Epithelial cell of prostate (primary cell): ENCODE measurements at regions not wholly inside any gene's neighbourhood (a gene's known extent, or its start where the extent isn't known, plus 50 kb on each side); places are given as distances from the start of the nearest gene placed in this dataset.

Experiments used
- DNase-seq: peaks from one replicate; pipeline ENCODE4 v3.0.0-alpha.2; 2011; ENCODE audit warnings: low read depth, low spot score
- H3K27ac ChIP-seq: fragments of 450-650 bp; 2 replicates; pipeline ENCODE4 v1.5.1; 2017; ENCODE audit warnings: mild to moderate bottlenecking

DNA sequence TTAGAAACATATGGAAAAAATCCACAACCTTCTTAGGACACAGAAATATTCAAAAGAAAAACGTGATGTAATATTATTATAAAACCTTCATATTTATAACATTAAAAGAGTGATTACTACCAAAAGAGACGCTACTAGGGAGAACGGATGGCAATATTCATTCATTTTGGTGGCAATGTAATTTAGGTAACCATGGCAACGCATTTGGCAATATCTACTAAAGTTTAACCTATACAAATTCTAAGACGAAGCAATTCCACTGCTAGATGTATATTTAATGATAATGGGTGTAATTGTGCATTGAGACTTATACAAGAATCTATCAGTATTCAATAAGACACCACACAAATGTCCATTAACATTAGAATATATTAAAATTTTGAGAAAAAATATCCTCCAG is 709.4 kb downstream of the ARAP2 start:
- no peak for DNase-seq
- no peak overlapping the region for H3K27ac ChIP-seq

DNA sequence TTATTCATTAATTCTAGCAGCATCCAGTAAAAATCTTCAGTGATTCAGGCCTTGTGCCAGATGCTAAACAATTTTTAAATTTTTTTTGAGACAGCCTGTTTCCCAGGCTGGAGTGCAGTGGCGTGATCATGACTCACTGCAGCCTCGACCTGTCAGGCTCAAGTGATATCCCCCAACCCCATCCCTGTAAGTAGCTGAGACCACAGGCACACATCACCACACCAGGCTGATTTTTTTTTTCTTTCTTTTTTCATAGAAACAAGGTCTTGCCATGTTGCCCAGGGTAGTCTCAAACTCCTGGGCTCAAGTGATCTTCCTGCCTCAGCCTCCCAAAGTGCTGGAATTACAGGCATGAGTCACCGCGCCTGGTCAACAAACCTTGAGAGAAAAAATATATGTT is 705.5 kb downstream of the ARAP2 start:
- no peak for DNase-seq
- no peak overlapping the region for H3K27ac ChIP-seq

DNA sequence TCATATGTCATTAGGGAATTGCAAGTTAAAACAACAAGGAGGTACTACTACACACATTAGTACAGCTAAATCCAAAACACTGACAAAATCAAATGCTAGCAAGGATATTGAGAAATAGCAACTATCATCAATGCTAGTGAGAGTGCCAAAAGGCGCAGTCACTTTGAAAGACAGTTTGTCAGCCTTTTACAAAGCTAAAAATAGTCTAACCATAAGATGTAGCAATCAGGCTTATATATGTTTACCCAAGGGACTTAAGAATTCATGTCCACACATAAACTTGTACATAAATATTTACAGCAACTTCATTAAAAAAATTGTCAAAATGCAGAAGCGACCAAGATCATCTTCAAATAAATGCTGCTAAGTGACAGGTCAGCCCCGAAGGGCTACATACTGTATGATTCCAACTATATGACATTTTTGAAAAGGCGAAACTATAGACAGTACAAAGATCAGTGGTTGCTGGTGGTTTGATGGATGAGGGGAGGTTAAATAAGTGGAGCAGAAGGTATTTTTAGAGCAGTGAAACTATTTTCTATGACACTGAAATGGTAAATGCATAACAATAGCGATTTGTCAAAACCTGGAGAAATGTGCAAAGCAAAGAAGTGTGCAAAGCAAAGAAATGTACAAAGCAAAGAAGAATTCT is 704.8 kb downstream of the ARAP2 start:
- DNase-seq: no peak

DNA sequence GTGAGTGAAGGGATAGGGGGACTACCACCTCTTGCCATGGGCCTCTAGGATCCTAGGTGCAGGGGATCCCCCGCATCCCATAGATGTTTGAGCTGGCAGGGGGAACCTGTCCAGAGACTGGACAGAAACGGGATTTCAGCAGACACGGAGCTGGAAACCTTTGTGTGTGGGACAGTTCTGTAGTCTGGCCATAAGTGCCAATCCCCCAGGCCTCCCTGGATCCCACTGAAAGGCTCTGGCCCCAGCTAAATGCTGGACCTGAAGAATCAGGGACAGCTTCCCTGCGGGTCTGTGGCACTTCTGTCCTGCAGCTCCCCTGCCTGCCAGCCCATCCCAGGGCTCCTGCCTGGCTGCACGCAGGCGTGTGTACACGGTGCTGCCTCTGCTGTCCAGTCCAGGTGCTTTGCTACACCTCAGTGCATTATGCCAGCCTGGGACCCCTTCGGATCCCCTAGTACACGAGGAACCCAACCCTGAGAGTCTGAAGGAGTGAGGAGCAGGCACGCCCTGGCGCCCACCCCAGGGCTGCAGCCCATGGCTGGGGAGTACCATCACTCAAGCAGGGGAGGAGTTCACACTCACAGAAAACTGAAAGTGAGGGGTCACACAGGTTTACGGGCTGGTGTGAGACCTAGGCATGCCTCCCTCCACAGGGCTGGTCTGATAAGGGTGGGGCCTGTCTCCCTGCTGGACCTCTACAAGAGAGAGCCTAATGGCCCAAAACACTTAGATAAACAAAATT is 703.0 kb downstream of the ARAP2 start:
- H3K27ac ChIP-seq: no peak overlapping the region
- no peak for DNase-seq

More for the DNA sequence above, 704.8 kb downstream of the ARAP2 start:
- no peak overlapping the region for H3K27ac ChIP-seq

DNA sequence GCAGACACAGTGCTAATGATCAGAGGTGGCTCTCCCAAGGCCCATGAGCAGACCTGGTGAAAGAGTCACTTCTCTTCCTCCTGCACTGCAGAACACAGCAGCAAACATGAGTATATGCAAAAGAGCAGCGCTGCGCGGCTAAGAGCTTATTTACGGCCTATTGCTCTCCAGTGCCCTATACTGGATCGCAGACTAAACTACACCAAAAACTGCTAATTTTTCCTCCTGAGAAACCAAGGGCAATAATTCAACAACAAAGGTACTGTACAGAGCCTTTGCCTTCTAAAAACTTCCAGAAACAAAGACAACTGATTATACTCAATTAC is 702.5 kb downstream of the ARAP2 start:
- H3K27ac ChIP-seq: no peak overlapping the region
- no peak for DNase-seq

DNA sequence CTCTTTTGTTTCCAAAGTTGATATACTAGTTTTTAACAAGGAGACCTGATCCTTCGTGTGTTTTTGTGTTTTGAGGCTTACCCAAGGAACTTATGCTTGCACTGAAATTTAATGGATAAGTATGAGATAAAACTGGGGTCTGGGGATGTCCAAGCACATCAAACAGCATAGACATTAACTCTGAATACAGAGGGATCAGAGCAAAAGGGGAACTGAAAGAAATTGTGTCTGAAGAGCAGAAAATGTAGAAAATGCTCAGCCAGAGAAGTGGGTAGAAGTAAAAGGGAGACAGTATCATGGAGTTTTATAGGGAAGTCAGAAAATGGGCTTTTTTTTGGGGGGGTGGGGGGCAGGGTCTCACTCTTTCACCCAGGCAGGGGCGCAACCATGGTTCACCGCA is 695.4 kb downstream of the ARAP2 start:
- no peak for DNase-seq
- H3K27ac ChIP-seq: no peak overlapping the region

DNA sequence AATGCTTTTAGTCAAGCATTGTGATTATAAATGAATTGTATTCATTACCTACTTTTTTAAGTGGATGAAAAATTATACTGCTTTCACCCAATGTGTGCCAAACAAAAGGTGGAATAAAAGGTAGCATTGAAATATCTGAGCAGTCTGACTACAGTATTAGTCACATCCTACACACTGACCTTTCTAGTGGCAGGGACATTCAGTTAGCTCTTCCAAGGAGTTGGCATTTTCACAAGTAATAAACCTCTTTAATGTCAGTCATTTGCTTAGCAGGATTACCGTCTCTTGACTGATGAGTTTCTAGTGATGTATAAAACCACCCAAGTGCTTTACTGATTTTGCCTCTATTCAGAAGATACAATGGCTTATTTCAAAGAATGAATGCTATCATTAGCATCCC is 687.9 kb downstream of the ARAP2 start:
- DNase-seq: peak; percentile 16
- no peak overlapping the region for H3K27ac ChIP-seq

DNA sequence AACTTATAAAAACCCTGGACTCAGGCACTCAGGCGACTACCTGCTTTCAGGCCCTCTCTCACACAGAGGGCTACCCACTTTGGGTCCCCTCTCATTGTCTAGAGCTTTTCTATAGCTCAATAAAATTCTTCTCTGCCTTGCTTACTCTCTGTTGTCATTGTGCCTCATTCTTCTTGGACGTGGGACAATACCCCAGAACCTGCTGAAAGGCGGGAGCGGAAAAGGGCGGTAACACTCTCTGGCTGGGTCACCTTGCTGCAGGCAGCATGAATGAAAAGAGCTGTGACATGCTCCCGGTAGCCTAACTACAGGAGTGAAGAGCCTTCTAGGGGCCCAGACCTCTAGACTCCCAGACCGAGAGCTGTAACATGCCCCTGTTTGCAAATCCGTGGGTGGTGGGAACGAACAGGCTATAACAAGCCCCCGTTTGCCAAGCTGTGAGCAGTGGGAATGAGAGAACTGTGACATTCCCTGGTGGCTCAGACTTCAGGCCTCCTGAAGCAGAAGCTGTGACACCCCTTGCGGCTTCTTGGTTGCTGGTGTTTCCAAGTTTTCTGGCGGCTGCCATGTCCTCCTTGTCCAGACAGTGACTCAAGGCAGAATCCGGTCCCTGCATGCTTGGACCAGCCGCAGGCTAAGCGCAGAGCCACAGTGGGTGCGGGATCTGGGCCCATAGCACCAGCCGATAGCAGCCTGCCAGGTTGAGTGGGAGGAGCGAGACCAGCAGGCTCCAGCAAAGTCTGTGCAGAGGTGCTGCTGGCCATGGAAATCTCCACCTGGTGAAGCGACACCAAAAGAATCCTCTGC is 684.6 kb downstream of the ARAP2 start:
- H3K27ac ChIP-seq: no peak overlapping the region
- DNase-seq: no peak

DNA sequence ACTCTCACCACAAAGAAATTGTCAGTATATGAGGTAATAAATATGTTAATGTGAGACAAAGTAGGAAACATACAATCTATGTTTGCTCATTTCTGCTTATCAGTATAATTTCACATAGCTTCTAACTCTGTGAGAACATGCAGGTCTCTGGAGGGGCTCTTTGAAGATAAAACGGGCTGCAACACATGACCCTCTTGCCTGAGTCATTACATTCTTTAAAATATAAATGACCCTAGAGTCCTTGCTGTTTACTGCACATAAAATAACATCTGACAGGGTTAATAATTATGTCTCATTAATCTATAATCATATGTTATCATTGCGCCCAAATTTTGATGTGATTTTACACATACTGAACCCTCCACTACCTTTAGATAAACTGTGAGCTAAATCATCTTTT is 681.5 kb downstream of the ARAP2 start:
- no peak for DNase-seq

DNA sequence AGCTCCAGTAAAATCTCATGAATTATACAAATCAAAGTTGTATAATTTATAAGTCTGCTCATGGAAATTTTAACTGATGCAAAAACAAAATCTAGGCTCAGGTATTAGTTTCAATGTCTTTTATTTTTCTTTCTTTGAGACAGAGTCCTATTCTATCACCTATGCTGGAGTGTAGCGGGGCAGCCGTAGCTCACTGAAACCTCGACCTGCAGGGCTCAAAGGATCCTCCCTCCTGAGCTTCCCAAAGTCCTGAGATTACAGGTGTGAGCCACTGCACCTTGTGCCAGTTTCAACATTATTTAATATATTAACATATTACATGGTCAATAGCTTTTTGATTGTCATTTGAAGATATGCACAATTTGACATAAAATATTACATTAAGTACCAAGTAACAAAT is 678.7 kb downstream of the ARAP2 start:
- H3K27ac ChIP-seq: no peak overlapping the region
- DNase-seq: no peak

More for the DNA sequence above, 681.5 kb downstream of the ARAP2 start:
- no peak overlapping the region for H3K27ac ChIP-seq

DNA sequence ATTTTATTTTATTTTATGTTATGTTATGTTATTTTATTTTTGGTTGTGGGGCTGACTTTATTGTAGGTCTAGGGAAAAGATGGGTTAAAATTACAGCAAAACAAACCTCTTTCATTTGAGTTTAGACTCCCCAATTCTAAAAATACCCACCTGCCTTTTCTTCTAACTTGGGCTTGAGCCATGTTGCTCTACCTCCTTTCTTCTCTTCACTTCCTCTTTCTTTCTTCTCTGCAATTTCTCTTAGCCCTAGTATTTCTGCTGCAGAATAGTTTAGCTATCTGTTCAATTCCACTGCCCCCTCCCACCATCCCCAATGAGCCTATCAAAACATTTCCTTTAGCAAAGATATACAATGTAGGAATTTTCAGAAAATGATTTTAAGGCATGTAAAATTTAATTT is 653.3 kb downstream of the ARAP2 start:
- DNase-seq: no peak
- H3K27ac ChIP-seq: no peak overlapping the region

DNA sequence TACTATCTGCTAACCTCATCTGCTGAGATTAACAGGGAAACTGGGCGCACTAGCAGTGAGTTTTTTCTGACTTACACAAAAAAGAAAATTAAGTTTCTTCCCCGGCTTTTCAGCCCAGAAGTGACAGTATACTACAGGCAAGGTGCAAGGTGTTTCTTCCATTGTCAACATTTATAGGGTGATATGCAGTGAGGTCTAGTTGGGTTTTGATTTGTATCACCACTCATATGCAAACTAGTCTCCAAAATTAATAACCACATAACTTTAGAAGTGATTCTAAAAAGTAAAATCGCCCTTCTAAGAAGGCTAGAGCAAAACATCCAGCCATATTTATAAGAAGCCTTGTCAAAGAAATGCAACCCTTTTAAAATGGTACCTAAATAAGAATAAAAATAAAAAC is 640.1 kb downstream of the ARAP2 start:
- no peak overlapping the region for H3K27ac ChIP-seq
- no peak for DNase-seq

DNA sequence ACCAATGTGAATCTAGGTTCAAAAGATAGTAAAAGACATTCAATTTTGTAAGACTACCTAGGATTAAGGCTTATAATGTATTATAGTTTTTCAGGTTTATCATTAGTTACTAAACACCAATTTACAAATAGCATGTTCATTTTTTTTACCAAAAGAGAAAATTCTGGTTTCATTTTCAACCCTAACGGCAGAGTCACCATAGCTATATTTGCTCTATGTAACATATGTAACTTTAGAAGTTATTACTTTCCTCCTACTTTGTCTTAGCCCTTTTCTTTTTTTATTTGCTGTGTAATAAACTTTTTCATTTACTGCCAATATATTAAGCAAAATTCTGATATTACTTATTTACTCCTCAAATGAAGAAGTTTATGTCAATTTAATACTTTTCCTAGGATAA is 639.6 kb downstream of the ARAP2 start:
- H3K27ac ChIP-seq: no peak overlapping the region

DNA sequence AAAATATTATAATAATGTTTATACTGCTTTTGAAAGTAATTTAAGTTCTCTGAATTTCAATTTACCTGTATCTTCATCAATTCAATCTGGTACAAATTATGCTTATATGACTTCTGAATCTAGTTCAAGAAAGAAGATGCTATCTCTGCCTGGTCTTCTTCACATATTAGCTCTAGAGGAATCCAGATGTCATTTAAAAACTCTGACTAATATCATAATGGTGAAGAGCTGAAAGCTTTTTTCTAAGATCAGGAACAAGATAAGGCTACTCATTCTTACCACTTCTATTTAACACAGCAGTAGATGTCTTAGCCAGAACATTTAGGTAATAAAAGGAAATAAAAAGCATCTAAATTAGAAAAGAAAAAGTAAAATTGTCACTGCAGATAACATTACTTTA is 636.1 kb downstream of the ARAP2 start:
- H3K27ac ChIP-seq: no peak overlapping the region
- DNase-seq: no peak

More for the DNA sequence above, 639.6 kb downstream of the ARAP2 start:
- no peak for DNase-seq

DNA sequence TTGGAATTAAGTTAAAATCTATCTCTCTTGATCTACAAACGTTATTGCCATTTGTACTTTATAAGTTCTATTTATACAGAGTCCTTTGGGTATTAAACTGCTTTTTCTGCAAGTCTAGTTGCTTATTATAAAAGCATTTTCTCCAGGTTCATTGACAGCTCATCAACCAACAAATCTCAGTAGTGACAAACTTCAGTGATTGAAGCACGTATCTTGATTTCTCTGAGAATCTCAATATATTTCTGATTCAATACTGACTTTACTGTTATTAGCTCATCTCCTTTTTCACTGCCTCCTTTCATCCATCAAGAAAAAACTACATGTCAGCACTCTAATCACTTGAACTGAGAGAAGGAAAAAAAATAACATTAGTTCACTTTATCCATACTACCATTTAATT is 630.2 kb downstream of the ARAP2 start:
- H3K27ac ChIP-seq: no peak overlapping the region
- no peak for DNase-seq

DNA sequence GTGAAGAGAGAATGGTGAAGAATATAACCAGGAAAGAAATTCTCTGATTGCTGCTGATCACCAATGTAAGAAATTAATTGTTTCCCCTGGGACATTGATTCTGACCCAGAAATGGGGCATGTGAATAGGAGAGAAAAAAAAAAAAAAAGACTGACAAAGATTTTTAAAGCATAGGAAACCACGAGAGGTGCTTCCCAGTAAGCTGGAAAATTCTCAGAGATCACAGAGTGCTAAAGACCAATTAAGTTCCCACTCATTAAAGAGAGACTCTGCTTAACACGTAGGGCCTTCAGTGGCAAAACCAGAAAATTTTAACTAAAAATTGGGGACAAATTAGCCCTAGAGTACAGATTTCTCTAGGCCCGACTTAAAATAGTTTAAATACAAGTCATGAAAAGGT is 604.4 kb downstream of the ARAP2 start:
- no peak for DNase-seq
- H3K27ac ChIP-seq: no peak overlapping the region

DNA sequence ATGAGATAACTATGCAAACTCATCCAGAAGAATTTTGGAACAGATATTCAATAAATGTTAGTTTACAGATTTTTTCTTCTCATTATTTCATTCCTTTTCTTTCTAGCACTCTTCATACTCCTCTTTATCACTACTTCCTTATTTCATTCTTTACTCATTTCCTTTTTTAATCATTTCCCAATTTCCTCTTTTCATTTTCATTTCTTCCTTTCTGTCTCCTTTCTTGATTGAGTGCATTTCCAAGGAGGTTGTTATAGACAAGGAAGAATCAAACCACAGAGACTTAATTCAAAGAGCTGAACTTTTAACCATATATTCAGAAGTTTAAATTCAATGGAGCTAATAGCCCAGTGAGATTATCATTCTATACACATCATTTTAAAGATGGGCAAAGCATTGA is 600.7 kb downstream of the ARAP2 start:
- no peak overlapping the region for H3K27ac ChIP-seq
- DNase-seq: no peak

DNA sequence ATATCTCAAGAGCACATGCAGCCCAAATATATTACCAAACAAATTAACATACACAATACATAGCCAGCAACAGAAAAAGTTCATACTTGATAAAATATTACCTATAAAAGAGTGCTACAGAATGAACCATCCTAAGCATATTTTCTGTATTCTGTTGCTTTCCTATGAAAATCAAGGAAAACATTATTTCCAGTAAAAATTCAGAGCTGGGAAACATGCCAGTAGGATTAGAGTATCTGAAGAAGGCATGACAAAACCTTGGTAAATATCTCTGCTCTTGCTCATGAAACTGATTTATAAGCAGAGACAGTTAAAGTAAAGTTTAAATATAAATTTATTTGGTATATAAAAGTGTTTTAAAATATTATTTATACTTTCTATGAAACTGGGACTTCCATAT is 599.7 kb downstream of the ARAP2 start:
- no peak overlapping the region for H3K27ac ChIP-seq
- DNase-seq: no peak

DNA sequence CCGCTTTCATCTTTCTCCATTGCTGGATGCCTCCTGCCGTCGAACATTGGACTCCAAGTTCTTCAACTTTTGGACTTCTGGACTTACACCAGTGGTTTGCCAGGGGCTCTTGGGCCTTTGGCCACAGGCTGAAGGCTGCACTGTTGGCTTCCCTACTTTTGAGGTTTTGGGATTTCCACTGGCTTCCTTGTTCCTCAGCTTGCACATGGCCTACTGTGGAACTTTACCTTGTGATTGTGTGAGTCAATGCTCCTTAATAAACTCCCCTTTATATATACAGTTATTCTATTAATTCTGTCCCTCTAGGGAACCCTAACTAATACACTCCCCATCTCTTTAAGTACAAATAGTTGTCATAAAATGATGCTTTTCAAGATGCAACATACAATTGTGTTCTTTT is 595.3 kb downstream of the ARAP2 start:
- no peak for DNase-seq
- no peak overlapping the region for H3K27ac ChIP-seq

DNA sequence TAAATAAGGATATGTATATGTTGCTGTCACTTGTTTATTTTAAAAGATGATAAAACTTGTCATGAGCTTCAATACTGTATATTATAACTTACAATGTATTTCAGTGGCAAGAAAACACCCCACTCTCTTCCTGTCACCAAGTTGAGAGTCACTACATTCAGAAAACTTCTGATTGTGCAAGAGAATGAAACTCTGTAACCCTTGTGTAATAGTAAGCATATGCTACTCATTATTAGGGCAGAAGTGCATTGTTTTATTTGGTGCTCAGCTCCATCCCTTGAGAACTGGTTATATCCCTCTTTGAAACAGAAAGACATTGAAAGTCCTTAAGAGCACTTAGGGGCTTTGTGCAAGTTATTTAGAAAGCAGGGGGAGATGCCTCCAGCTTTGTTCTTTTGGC is 594.5 kb downstream of the ARAP2 start:
- no peak for DNase-seq
- H3K27ac ChIP-seq: no peak overlapping the region

DNA sequence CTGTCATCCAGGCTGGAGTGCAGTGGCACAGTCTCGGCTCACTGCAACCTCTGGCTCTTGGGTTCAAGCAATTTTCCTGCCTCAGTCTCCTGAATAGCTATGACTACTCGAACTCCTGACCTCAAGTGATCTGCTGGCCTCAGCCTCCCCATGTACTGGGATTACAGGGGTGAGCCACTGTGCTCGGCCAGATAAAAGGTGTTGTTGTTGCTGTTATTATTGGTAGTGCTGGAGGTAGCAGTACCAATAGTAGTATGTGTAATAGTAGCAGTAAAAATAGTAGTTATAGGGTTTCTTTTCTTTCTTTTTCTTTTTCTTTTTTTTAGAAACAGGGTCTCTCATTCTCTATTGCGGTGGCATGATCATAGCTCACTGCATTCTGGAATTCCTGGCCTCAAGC is 592.1 kb downstream of the ARAP2 start:
- no peak for DNase-seq

More for the DNA sequence above, 592.1 kb downstream of the ARAP2 start:
- H3K27ac ChIP-seq: no peak overlapping the region
